ENCODE measurements at regions not wholly inside any gene's neighbourhood (a gene's known extent, or its start where the extent isn't known, plus 50 kb on each side); places are given as distances from the start of the nearest gene placed in this dataset.
"Not testable (repeated sequence)": the region's sequence is repeated elsewhere in the genome, so short reads cannot be mapped to it uniquely, and the experiment has no call there.

GRCh38 chr5:83889971-83890745, 169.5 kb upstream of the HAPLN1 start:
- DNase-seq (ENCODE audit: low read depth): no peak

- DNase-seq (ENCODE audit: low read depth): no peak
Measured at GRCh38 chr5:83877911-83878706, 157.5 kb upstream of the HAPLN1 start.

- no peak for DNase-seq (ENCODE audit: low read depth)
Measured at GRCh38 chr5:83871533-83872395, 151.1 kb upstream of the HAPLN1 start.

- no peak for DNase-seq (ENCODE audit: low read depth)
Measured at GRCh38 chr5:83866181-83866580, 145.5 kb upstream of the HAPLN1 start.

GRCh38 chr5:83865579-83865978, 144.9 kb upstream of the HAPLN1 start:
- no peak for DNase-seq (ENCODE audit: low read depth)

- no peak for DNase-seq (ENCODE audit: low read depth)
Measured at GRCh38 chr5:83864652-83865051, 144.0 kb upstream of the HAPLN1 start.

- DNase-seq (ENCODE audit: low read depth): no peak
Measured at GRCh38 chr5:83857341-83857740, 136.7 kb upstream of the HAPLN1 start.

GRCh38 chr5:83856881-83857280, 136.2 kb upstream of the HAPLN1 start:
- no peak for DNase-seq (ENCODE audit: low read depth)

GRCh38 chr5:83850412-83850811, 129.8 kb upstream of the HAPLN1 start:
- DNase-seq (ENCODE audit: low read depth): not testable (repeated sequence)

- DNase-seq (ENCODE audit: low read depth): no peak
Measured at GRCh38 chr5:83848941-83849340, 128.3 kb upstream of the HAPLN1 start.

GRCh38 chr5:83846624-83847350, 126.1 kb upstream of the HAPLN1 start:
- DNase-seq (ENCODE audit: low read depth): no peak

- peak; percentile 13 for DNase-seq (ENCODE audit: low read depth)
Measured at GRCh38 chr5:83844449-83845068, 123.9 kb upstream of the HAPLN1 start.

- no peak for DNase-seq (ENCODE audit: low read depth)
Measured at GRCh38 chr5:83839788-83840187, 119.1 kb upstream of the HAPLN1 start.

- DNase-seq (ENCODE audit: low read depth): no peak
Measured at GRCh38 chr5:83839256-83839655, 118.6 kb upstream of the HAPLN1 start.

GRCh38 chr5:83837265-83837907, 116.7 kb upstream of the HAPLN1 start:
- DNase-seq (ENCODE audit: low read depth): no peak

GRCh38 chr5:83834306-83834705, 113.7 kb upstream of the HAPLN1 start:
- DNase-seq (ENCODE audit: low read depth): no peak

- no peak for DNase-seq (ENCODE audit: low read depth)
Measured at GRCh38 chr5:83831834-83832233, 111.2 kb upstream of the HAPLN1 start.

GRCh38 chr5:83827111-83827557, 106.5 kb upstream of the HAPLN1 start:
- DNase-seq (ENCODE audit: low read depth): peak; percentile 15

- no peak for DNase-seq (ENCODE audit: low read depth)
Measured at GRCh38 chr5:83817591-83817990, 96.9 kb upstream of the HAPLN1 start.

GRCh38 chr5:83815661-83816060, 95.0 kb upstream of the HAPLN1 start:
- DNase-seq (ENCODE audit: low read depth): no peak

- DNase-seq (ENCODE audit: low read depth): no peak
Measured at GRCh38 chr5:83810511-83810910, 89.9 kb upstream of the HAPLN1 start.
